ENCODE measurements at regions not wholly inside any gene's neighbourhood (a gene's known extent, or its start where the extent isn't known, plus 50 kb on each side); places are given as distances from the start of the nearest gene placed in this dataset.

DNA sequence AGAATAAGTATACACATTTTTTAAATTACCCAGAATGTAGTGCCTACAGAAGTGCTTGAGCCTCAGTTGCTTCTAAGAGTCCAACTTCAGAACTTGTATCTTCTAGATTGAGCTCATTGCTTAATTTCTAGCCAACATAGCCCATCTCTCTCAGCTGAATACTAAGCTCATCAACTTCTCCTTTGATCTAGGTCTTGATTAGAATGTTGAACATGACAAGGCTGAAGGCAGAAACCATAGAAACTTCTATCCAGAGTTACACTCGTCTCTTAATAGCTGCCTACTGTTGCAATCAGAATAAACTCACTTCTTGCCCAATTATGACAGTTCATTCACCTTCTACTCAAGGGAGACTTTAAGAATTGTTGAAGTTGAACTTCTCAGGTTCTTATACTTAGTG is 327.3 kb upstream of the THBS1 start:
- no peak overlapping the region for H3K27ac Mint-ChIP-seq (ENCODE audit: unreplicated experiment)
- no peak overlapping the region for H3K4me3 ChIP-seq (ENCODE audit: insufficient read depth, low read depth, low read length)
- H3K4me2 ChIP-seq (ENCODE audit: low read length) = no peak overlapping the region
- peaks cover 19% of the 10 kb centered on the region for H3K4me1 Mint-ChIP-seq (ENCODE audit: low read depth, unreplicated experiment)
- no peaks in the 10 kb centered on the region for H3K27me3 Mint-ChIP-seq (ENCODE audit: low read depth, unreplicated experiment)
- H3K4me3 Mint-ChIP-seq (ENCODE audit: unreplicated experiment) = no peak overlapping the region
- H3K27me3 ChIP-seq (ENCODE audit: insufficient read depth, low read length) = no peaks in the 10 kb centered on the region
- no peak overlapping the region for H3K27ac ChIP-seq (ENCODE audit: low read depth, low read length)
- no peak overlapping the region for H2AFZ ChIP-seq (ENCODE audit: low read depth, low read length)
- no peak overlapping the region for H3K9ac ChIP-seq (ENCODE audit: low read length)
- TF ChIP-seq CTCF (IDR thresholded peaks at IDR 0.05; ENCODE audit: insufficient read depth, low read depth, low read length) = no peak
- TF ChIP-seq EZH2 (IDR thresholded peaks at IDR 0.05; ENCODE audit: insufficient read depth, low read length) = no peak
- no peaks in the 10 kb centered on the region for H3K36me3 Mint-ChIP-seq (ENCODE audit: low read depth, unreplicated experiment)
- no peaks in the 10 kb centered on the region for H3K79me2 ChIP-seq (ENCODE audit: insufficient read depth, low read length)
- peaks cover 15% of the 10 kb centered on the region for H3K4me1 ChIP-seq (ENCODE audit: insufficient read depth, low read length)
- H3K36me3 ChIP-seq (ENCODE audit: insufficient read depth, low read length) = no peaks in the 10 kb centered on the region
- H3K9me3 Mint-ChIP-seq (ENCODE audit: unreplicated experiment) = no peaks in the 10 kb centered on the region
- no peak for DNase-seq (ENCODE audit: low read depth)
- H3K9me3 ChIP-seq (ENCODE audit: insufficient read depth, low read depth, low read length) = no peaks in the 10 kb centered on the region
- H4K20me1 ChIP-seq (ENCODE audit: insufficient read depth, low read length) = no peaks in the 10 kb centered on the region
- FAIRE-seq = no peak

DNA sequence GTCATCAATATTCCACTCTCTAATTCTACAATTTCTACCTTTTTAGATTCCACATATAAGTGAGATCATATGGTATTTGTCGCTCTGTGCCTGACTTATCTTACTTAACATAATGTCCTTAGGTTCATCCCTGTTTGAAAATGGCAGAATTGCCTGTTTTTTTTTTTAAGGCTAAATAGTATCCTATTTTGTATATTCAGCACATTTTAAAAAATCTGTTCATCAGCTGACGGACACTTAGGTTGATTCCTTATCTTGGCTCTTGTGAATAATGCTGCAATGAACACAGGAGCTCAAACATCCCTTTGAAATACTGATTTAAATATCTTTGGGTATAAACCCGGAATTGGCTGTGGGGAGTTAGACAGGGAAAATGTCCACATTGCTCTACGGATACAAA is 326.7 kb upstream of the THBS1 start:
- H3K4me1 Mint-ChIP-seq (ENCODE audit: low read depth, unreplicated experiment) = peaks cover 17% of the 10 kb centered on the region
- TF ChIP-seq EZH2 (IDR thresholded peaks at IDR 0.05; ENCODE audit: insufficient read depth, low read length) = no peak
- no peak for TF ChIP-seq CTCF (IDR thresholded peaks at IDR 0.05; ENCODE audit: insufficient read depth, low read depth, low read length)
- FAIRE-seq (peak; percentile 39), DNase-seq (ENCODE audit: low read depth) (no peak)
- Histone ChIP-seq H3K4me2 (ENCODE audit: low read length) (no peak overlapping the region), H3K36me3 (ENCODE audit: insufficient read depth, low read length) (no peaks in the 10 kb centered on the region), H3K79me2 (ENCODE audit: insufficient read depth, low read length) (no peaks in the 10 kb centered on the region), H3K27me3 (ENCODE audit: insufficient read depth, low read length) (no peaks in the 10 kb centered on the region), H4K20me1 (ENCODE audit: insufficient read depth, low read length) (no peaks in the 10 kb centered on the region), H3K9me3 (ENCODE audit: insufficient read depth, low read depth, low read length) (no peaks in the 10 kb centered on the region), H3K9ac (ENCODE audit: low read length) (no peak overlapping the region), H3K4me3 (ENCODE audit: insufficient read depth, low read depth, low read length) (no peak overlapping the region), H3K27ac (ENCODE audit: low read depth, low read length) (no peak overlapping the region), H2AFZ (ENCODE audit: low read depth, low read length) (no peak overlapping the region), H3K4me1 (ENCODE audit: insufficient read depth, low read length) (peaks cover 14% of the 10 kb centered on the region)
- no peaks in the 10 kb centered on the region for H3K9me3 Mint-ChIP-seq (ENCODE audit: unreplicated experiment)
- H3K27ac Mint-ChIP-seq (ENCODE audit: unreplicated experiment) = no peak overlapping the region
- H3K36me3 Mint-ChIP-seq (ENCODE audit: low read depth, unreplicated experiment) = no peaks in the 10 kb centered on the region
- H3K4me3 Mint-ChIP-seq (ENCODE audit: unreplicated experiment) = no peak overlapping the region
- no peaks in the 10 kb centered on the region for H3K27me3 Mint-ChIP-seq (ENCODE audit: low read depth, unreplicated experiment)

DNA sequence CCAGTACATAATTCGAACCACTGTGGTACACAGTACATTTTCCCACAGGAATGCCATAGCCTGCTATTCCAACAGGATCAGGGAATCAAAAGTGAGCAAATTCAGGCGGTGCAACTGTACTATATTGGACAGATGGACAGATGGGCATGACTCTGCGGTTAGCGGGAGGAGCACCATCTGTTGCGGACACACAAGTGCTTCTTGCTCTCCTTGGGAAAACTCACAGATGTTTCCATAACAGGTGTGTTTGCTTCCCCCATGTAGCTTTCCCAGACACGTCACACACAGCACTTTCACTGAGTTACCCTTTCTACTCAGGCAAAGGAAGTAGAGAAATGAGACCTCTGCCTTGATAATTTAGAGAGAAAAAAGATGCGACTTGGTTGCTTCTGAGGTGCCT is 325.1 kb upstream of the THBS1 start:
- no peak for TF ChIP-seq CTCF (IDR thresholded peaks at IDR 0.05; ENCODE audit: insufficient read depth, low read depth, low read length)
- TF ChIP-seq EZH2 (IDR thresholded peaks at IDR 0.05; ENCODE audit: insufficient read depth, low read length) = no peak
- no peaks in the 10 kb centered on the region for H3K27me3 ChIP-seq (ENCODE audit: insufficient read depth, low read length)
- Mint-ChIP-seq H3K9me3 (ENCODE audit: unreplicated experiment) (no peaks in the 10 kb centered on the region), H3K27me3 (ENCODE audit: low read depth, unreplicated experiment) (no peaks in the 10 kb centered on the region), H3K4me3 (ENCODE audit: unreplicated experiment) (no peak overlapping the region), H3K4me1 (ENCODE audit: low read depth, unreplicated experiment) (peaks cover 15% of the 10 kb centered on the region), H3K36me3 (ENCODE audit: low read depth, unreplicated experiment) (no peaks in the 10 kb centered on the region), H3K27ac (ENCODE audit: unreplicated experiment) (no peak overlapping the region)
- H4K20me1 ChIP-seq (ENCODE audit: insufficient read depth, low read length) = no peaks in the 10 kb centered on the region
- H3K9me3 ChIP-seq (ENCODE audit: insufficient read depth, low read depth, low read length) = no peaks in the 10 kb centered on the region
- FAIRE-seq (no peak), DNase-seq (ENCODE audit: low read depth) (no peak)
- H3K27ac ChIP-seq (ENCODE audit: low read depth, low read length) = no peak overlapping the region
- no peak overlapping the region for H3K9ac ChIP-seq (ENCODE audit: low read length)
- no peak overlapping the region for H3K4me3 ChIP-seq (ENCODE audit: insufficient read depth, low read depth, low read length)
- no peaks in the 10 kb centered on the region for H3K79me2 ChIP-seq (ENCODE audit: insufficient read depth, low read length)
- no peaks in the 10 kb centered on the region for H3K36me3 ChIP-seq (ENCODE audit: insufficient read depth, low read length)
- peaks cover 14% of the 10 kb centered on the region for H3K4me1 ChIP-seq (ENCODE audit: insufficient read depth, low read length)
- no peak overlapping the region for H3K4me2 ChIP-seq (ENCODE audit: low read length)
- H2AFZ ChIP-seq (ENCODE audit: low read depth, low read length) = no peak overlapping the region
